ENCODE measurements at regions not wholly inside any gene's neighbourhood (a gene's known extent, or its start where the extent isn't known, plus 50 kb on each side); places are given as distances from the start of the nearest gene placed in this dataset.

GRCh38 chr4:108405586-108405985, 214.8 kb upstream of the RPL34 start:
- no peak overlapping the region for H3K27ac Mint-ChIP-seq
- no peaks in the 10 kb centered on the region for H3K36me3 Mint-ChIP-seq
- H3K9me3 Mint-ChIP-seq: peaks cover 0 to 9% (median 5%) of the 10 kb centered on the region in 7 donors

GRCh38 chr4:108400309-108400708, 220.1 kb upstream of the RPL34 start:
- no peak overlapping the region for H3K27ac ChIP-seq (ENCODE audit: low read depth in 1 of 2, low read length in 2 of 2)
- Mint-ChIP-seq H3K9me3 (peaks cover 0 to 5% (median 0%) of the 10 kb centered on the region in 7 donors), H3K4me1 (no peaks in the 10 kb centered on the region), H3K27me3 (ENCODE audit: low read depth in 3 of 3) (peaks cover 0 to 3% (median 0%) of the 10 kb centered on the region in 3 donors), H3K36me3 (no peaks in the 10 kb centered on the region), H3K4me3 (no peak overlapping the region), H3K27ac (no peak overlapping the region)
- H4K20me1 ChIP-seq (ENCODE audit: insufficient read depth, low read length): no peaks in the 10 kb centered on the region
- no peaks in the 10 kb centered on the region for H3K27me3 ChIP-seq (ENCODE audit: control insufficient read depth in 2 of 2, insufficient read depth in 2 of 2, low read length in 2 of 2)
- H3K4me1 ChIP-seq (ENCODE audit: control insufficient read depth in 1 of 2, insufficient read depth in 2 of 2, low read length in 2 of 2): no peaks in the 10 kb centered on the region
- no peak overlapping the region for H3K4me3 ChIP-seq (replicated peaks in 1 of 3; ENCODE audit: low read depth in 2 of 3, low read length in 3 of 3)
- 79% methylated on average over 4 of the region's 6 CpGs for WGBS (ENCODE audit: insufficient coverage)
- H3K79me2 ChIP-seq (ENCODE audit: insufficient read depth, low read length): no peaks in the 10 kb centered on the region
- no peak overlapping the region for H3K4me2 ChIP-seq (replicated peaks; ENCODE audit: extremely low read depth, low read length, poor library complexity, severe bottlenecking)
- intact Hi-C loops (cut with micrococcal nuclease): no loop called here
- H3K36me3 ChIP-seq (replicated peaks in 1 of 2; ENCODE audit: control insufficient read depth in 1 of 2, insufficient read depth in 2 of 2, low read length in 2 of 2): no peaks in the 10 kb centered on the region
- TF ChIP-seq, protein P1, sequence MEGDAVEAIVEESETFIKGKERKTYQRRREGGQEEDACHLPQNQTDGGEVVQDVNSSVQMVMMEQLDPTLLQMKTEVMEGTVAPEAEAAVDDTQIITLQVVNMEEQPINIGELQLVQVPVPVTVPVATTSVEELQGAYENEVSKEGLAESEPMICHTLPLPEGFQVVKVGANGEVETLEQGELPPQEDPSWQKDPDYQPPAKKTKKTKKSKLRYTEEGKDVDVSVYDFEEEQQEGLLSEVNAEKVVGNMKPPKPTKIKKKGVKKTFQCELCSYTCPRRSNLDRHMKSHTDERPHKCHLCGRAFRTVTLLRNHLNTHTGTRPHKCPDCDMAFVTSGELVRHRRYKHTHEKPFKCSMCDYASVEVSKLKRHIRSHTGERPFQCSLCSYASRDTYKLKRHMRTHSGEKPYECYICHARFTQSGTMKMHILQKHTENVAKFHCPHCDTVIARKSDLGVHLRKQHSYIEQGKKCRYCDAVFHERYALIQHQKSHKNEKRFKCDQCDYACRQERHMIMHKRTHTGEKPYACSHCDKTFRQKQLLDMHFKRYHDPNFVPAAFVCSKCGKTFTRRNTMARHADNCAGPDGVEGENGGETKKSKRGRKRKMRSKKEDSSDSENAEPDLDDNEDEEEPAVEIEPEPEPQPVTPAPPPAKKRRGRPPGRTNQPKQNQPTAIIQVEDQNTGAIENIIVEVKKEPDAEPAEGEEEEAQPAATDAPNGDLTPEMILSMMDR (IDR thresholded peaks at IDR 0.05): no peak
- H2AFZ ChIP-seq (ENCODE audit: insufficient read depth, low read depth, low read length, poor library complexity, severe bottlenecking): no peak overlapping the region
- peaks cover 0 to under 1% of the 10 kb centered on the region in 2 donors for H3K9me3 ChIP-seq (replicated peaks in 1 of 2; ENCODE audit: control insufficient read depth in 1 of 2, insufficient read depth in 1 of 2, low read length in 2 of 2)
- no peak overlapping the region for H3K9ac ChIP-seq (ENCODE audit: insufficient read depth, low read length, poor library complexity, severe bottlenecking)
- DNase-seq: no peak

More at GRCh38 chr4:108405586-108405985, 214.8 kb upstream of the RPL34 start:
- Histone ChIP-seq H3K79me2 (ENCODE audit: insufficient read depth, low read length) (no peaks in the 10 kb centered on the region), H3K4me3 (replicated peaks in 1 of 3; ENCODE audit: low read depth in 2 of 3, low read length in 3 of 3) (no peak overlapping the region), H3K9ac (ENCODE audit: insufficient read depth, low read length, poor library complexity, severe bottlenecking) (no peak overlapping the region), H3K36me3 (replicated peaks in 1 of 2; ENCODE audit: control insufficient read depth in 1 of 2, insufficient read depth in 2 of 2, low read length in 2 of 2) (no peaks in the 10 kb centered on the region), H3K27ac (ENCODE audit: low read depth in 1 of 2, low read length in 2 of 2) (no peak overlapping the region), H4K20me1 (ENCODE audit: insufficient read depth, low read length) (no peaks in the 10 kb centered on the region), H3K9me3 (replicated peaks in 1 of 2; ENCODE audit: control insufficient read depth in 1 of 2, insufficient read depth in 1 of 2, low read length in 2 of 2) (peaks cover 0 to 5% of the 10 kb centered on the region in 2 donors), H3K4me2 (replicated peaks; ENCODE audit: extremely low read depth, low read length, poor library complexity, severe bottlenecking) (no peak overlapping the region), H2AFZ (ENCODE audit: insufficient read depth, low read depth, low read length, poor library complexity, severe bottlenecking) (no peak overlapping the region), H3K27me3 (ENCODE audit: control insufficient read depth in 2 of 2, insufficient read depth in 2 of 2, low read length in 2 of 2) (no peaks in the 10 kb centered on the region), H3K4me1 (ENCODE audit: control insufficient read depth in 1 of 2, insufficient read depth in 2 of 2, low read length in 2 of 2) (no peaks in the 10 kb centered on the region)
- H3K4me1 Mint-ChIP-seq: no peaks in the 10 kb centered on the region
- H3K27me3 Mint-ChIP-seq (ENCODE audit: low read depth in 3 of 3): peaks cover 0 to under 1% (median 0%) of the 10 kb centered on the region in 3 donors
- intact Hi-C loops (cut with micrococcal nuclease): no loop called here
- H3K4me3 Mint-ChIP-seq: no peak overlapping the region
- WGBS (ENCODE audit: insufficient coverage): 100% methylated on average over 2 of the region's 2 CpGs
- no peak for DNase-seq
- TF ChIP-seq, protein P1 (IDR thresholded peaks at IDR 0.05): no peak
